ENCODE measurements at regions not wholly inside any gene's neighbourhood (a gene's known extent, or its start where the extent isn't known, plus 50 kb on each side); places are given as distances from the start of the nearest gene placed in this dataset.

GRCh38 chr5:125049721-125050702 is 303.6 kb upstream of the ZNF608 start:
- no peak for DNase-seq (ENCODE audit: low read depth)
- no peak for TF ChIP-seq CTCF (IDR thresholded peaks at IDR 0.05; ENCODE audit: insufficient read depth, low read length)
- no peak overlapping the region for H3K4me3 ChIP-seq (ENCODE audit: low read depth, low read length)

- no peak for TF ChIP-seq CTCF (IDR thresholded peaks at IDR 0.05; ENCODE audit: insufficient read depth, low read length)
- DNase-seq (ENCODE audit: low read depth): no peak
- no peak overlapping the region for H3K4me3 ChIP-seq (ENCODE audit: low read depth, low read length)
Measured at GRCh38 chr5:125050926-125051325, 304.5 kb upstream of the ZNF608 start.

GRCh38 chr5:125052584-125052983 is 306.1 kb upstream of the ZNF608 start:
- H3K4me3 ChIP-seq (ENCODE audit: low read depth, low read length): no peak overlapping the region
- DNase-seq (ENCODE audit: low read depth): no peak
- TF ChIP-seq CTCF (IDR thresholded peaks at IDR 0.05; ENCODE audit: insufficient read depth, low read length): no peak

- DNase-seq (ENCODE audit: low read depth): no peak
- TF ChIP-seq CTCF (IDR thresholded peaks at IDR 0.05; ENCODE audit: insufficient read depth, low read length): no peak
- H3K4me3 ChIP-seq (ENCODE audit: low read depth, low read length): no peak overlapping the region
Measured at GRCh38 chr5:125053179-125053578, 306.7 kb upstream of the ZNF608 start.

- no peak for TF ChIP-seq CTCF (IDR thresholded peaks at IDR 0.05; ENCODE audit: insufficient read depth, low read length)
- no peak for DNase-seq (ENCODE audit: low read depth)
- no peak overlapping the region for H3K4me3 ChIP-seq (ENCODE audit: low read depth, low read length)
Measured at GRCh38 chr5:125054146-125054545, 307.7 kb upstream of the ZNF608 start.

GRCh38 chr5:125056671-125057485 is 310.4 kb upstream of the ZNF608 start:
- DNase-seq (ENCODE audit: low read depth): no peak
- no peak for TF ChIP-seq CTCF (IDR thresholded peaks at IDR 0.05; ENCODE audit: insufficient read depth, low read length)
- H3K4me3 ChIP-seq (ENCODE audit: low read depth, low read length): no peak overlapping the region
